ENCODE measurements at regions not wholly inside any gene's neighbourhood (a gene's known extent, or its start where the extent isn't known, plus 50 kb on each side); places are given as distances from the start of the nearest gene placed in this dataset.

DNA sequence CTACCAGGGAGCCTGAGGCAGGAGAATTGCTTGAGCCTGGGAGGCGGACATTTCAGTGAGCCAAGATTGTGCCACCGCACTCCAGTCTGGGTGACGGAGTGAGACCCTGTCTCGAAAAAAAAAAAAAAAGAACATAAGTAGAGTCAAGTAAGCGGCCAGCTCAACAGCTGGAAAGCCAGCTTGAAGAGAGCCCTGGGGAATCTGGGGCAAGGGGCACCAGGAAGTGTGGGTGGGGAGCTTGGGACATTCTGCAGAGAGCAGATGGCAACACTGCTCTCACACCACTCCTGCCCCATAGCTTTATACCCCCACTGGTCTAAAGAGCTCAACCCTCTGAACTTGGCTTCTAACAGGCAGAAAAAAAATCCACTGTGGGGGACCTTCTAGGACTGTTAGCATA, 505.6 kb downstream of the BUD13 start:
- CTCF ChIA-PET: no interaction called here
- H3K27ac ChIP-seq: no peak overlapping the region
- no peak for DNase-seq (ENCODE audit: low spot score)
- POLR2A ChIA-PET (ENCODE audit: low non-redundant PET): no interaction called here
- TF ChIP-seq CTCF (conservative IDR thresholded peaks at IDR 0.05; ENCODE audit: low read depth): no peak

DNA sequence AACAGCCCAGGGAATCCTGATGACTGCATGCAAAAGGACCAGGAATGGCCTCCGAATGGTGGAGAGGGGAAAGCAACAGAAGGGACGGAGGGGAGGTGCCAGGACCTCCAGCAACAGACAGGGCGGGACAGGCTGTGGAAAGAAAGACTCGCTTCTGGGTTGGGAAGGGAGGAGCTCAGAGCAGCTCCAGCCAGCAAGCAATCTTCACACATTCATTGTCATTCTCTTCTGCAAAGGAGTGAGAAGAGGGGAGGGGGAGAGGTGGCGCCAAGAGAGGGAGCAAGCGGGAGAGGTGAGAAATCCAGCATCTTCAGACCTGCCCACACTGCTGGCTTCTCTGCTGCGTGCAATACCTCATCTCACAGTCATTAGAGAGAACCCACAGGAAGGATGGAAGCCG, 509.0 kb downstream of the BUD13 start:
- TF ChIP-seq CTCF (conservative IDR thresholded peaks at IDR 0.05; ENCODE audit: low read depth): no peak
- DNase-seq (ENCODE audit: low spot score): no peak
- no peak overlapping the region for H3K27ac ChIP-seq
- ChIA-PET CTCF (no interaction called here), POLR2A (ENCODE audit: low non-redundant PET) (no interaction called here)

DNA sequence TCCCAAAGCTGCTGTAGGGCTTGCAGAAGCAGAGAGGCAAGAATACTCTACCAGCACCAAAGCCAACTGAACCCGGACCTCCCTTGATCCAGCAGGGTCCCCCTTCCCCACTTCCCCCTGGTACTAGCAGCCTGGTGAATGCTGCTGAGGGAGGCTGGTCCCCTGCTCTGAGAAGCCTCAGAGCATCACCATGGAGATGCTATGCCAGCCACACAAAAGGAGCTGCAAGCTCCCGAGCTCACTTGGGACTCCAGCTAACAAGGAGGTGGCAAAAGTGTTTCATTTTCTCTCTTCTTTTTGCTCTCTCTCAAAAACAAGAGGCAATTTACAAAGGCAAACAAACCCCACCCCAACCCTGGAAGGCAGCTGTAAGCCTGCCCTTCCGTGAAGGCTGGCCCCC, 509.8 kb downstream of the BUD13 start:
- ChIA-PET POLR2A (ENCODE audit: low non-redundant PET) (no interaction called here), CTCF (no interaction called here)
- no peak for TF ChIP-seq CTCF (conservative IDR thresholded peaks at IDR 0.05; ENCODE audit: low read depth)
- no peak overlapping the region for H3K27ac ChIP-seq
- no peak for DNase-seq (ENCODE audit: low spot score)

- TF ChIP-seq CTCF (conservative IDR thresholded peaks at IDR 0.05; ENCODE audit: low read depth): no peak
- H3K27ac ChIP-seq: no peak overlapping the region
- POLR2A ChIA-PET (ENCODE audit: low non-redundant PET): no interaction called here
- DNase-seq (ENCODE audit: low spot score): no peak
- CTCF ChIA-PET: no interaction called here
These were observed 510.4 kb downstream of the BUD13 start for GRCh38 chr11:116262370-116262769.

- no peak overlapping the region for H3K27ac ChIP-seq
- DNase-seq (ENCODE audit: low spot score): no peak
- ChIA-PET POLR2A (ENCODE audit: low non-redundant PET) (no interaction called here), CTCF (no interaction called here)
- TF ChIP-seq CTCF (conservative IDR thresholded peaks at IDR 0.05; ENCODE audit: low read depth): no peak
These were observed 511.2 kb downstream of the BUD13 start for GRCh38 chr11:116261606-116262005.

- no peak for TF ChIP-seq CTCF (conservative IDR thresholded peaks at IDR 0.05; ENCODE audit: low read depth)
- POLR2A ChIA-PET (ENCODE audit: low non-redundant PET): no interaction called here
These were observed 514.0 kb downstream of the BUD13 start for GRCh38 chr11:116258821-116259220.

GRCh38 chr11:116257883-116258282, 514.9 kb downstream of the BUD13 start:
- ChIA-PET POLR2A (ENCODE audit: low non-redundant PET) (no interaction called here), CTCF (no interaction called here)
- H3K27ac ChIP-seq: no peak overlapping the region
- DNase-seq (ENCODE audit: low spot score): no peak
- no peak for TF ChIP-seq CTCF (conservative IDR thresholded peaks at IDR 0.05; ENCODE audit: low read depth)

More at GRCh38 chr11:116258821-116259220, 514.0 kb downstream of the BUD13 start:
- H3K27ac ChIP-seq: no peak overlapping the region
- DNase-seq (ENCODE audit: low spot score): no peak
- CTCF ChIA-PET: no interaction called here
